ENCODE measurements at regions not wholly inside any gene's neighbourhood (a gene's known extent, or its start where the extent isn't known, plus 50 kb on each side); places are given as distances from the start of the nearest gene placed in this dataset.

- intact Hi-C loops (cut with DNase I; ENCODE audit: low total_unique reads) = no loop called here
- TF ChIP-seq CTCF (IDR thresholded peaks at IDR 0.05) (no peak), POLR2AphosphoS5 (IDR thresholded peaks at IDR 0.05) (no peak), POLR2A (IDR thresholded peaks at IDR 0.05) (no peak)
- H3K36me3 ChIP-seq = no peaks in the 10 kb centered on the region
- no peaks in the 10 kb centered on the region for H3K9me3 ChIP-seq
- no peak overlapping the region for H3K4me3 ChIP-seq
- no peaks in the 10 kb centered on the region for H3K27me3 ChIP-seq
- no peaks in the 10 kb centered on the region for H3K4me1 ChIP-seq
- no peak overlapping the region for H3K27ac ChIP-seq
- no peak for DNase-seq (ENCODE audit: low spot score in 2 of 2)
These were observed 501.5 kb upstream of the CELF4 start for GRCh38 chr18:38067086-38067485.

GRCh38 chr18:38052879-38053590 lies 487.4 kb upstream of the CELF4 start:
- DNase-seq (ENCODE audit: low spot score in 2 of 2) = no peak
- no peak overlapping the region for H3K27ac ChIP-seq
- TF ChIP-seq POLR2A (IDR thresholded peaks at IDR 0.05) (no peak), POLR2AphosphoS5 (IDR thresholded peaks at IDR 0.05) (no peak), CTCF (IDR thresholded peaks at IDR 0.05) (no peak)
- intact Hi-C loops (cut with DNase I; ENCODE audit: low total_unique reads) = no loop called here
- H3K4me1 ChIP-seq = no peaks in the 10 kb centered on the region
- no peaks in the 10 kb centered on the region for H3K36me3 ChIP-seq
- no peaks in the 10 kb centered on the region for H3K27me3 ChIP-seq
- no peaks in the 10 kb centered on the region for H3K9me3 ChIP-seq
- no peak overlapping the region for H3K4me3 ChIP-seq

GRCh38 chr18:38047820-38048219 lies 482.2 kb upstream of the CELF4 start:
- no peaks in the 10 kb centered on the region for H3K9me3 ChIP-seq
- H3K4me1 ChIP-seq = no peaks in the 10 kb centered on the region
- no peak overlapping the region for H3K27ac ChIP-seq
- no peak overlapping the region for H3K4me3 ChIP-seq
- H3K36me3 ChIP-seq = no peaks in the 10 kb centered on the region
- H3K27me3 ChIP-seq = no peaks in the 10 kb centered on the region
- intact Hi-C loops (cut with DNase I; ENCODE audit: low total_unique reads) = no loop called here
- DNase-seq (ENCODE audit: low spot score in 2 of 2) = no peak
- no peak for TF ChIP-seq POLR2AphosphoS5 (IDR thresholded peaks at IDR 0.05)
- TF ChIP-seq POLR2A (IDR thresholded peaks at IDR 0.05) = no peak
- TF ChIP-seq CTCF (IDR thresholded peaks at IDR 0.05) = no peak

GRCh38 chr18:38046651-38047050 lies 481.1 kb upstream of the CELF4 start:
- no peak for DNase-seq (ENCODE audit: low spot score in 2 of 2)
- Histone ChIP-seq H3K36me3 (no peaks in the 10 kb centered on the region), H3K27me3 (peaks cover 0 to 8% of the 10 kb centered on the region in 2 donors), H3K4me3 (no peak overlapping the region), H3K27ac (no peak overlapping the region), H3K4me1 (no peaks in the 10 kb centered on the region), H3K9me3 (no peaks in the 10 kb centered on the region)
- TF ChIP-seq CTCF (IDR thresholded peaks at IDR 0.05) (no peak), POLR2A (IDR thresholded peaks at IDR 0.05) (no peak), POLR2AphosphoS5 (IDR thresholded peaks at IDR 0.05) (no peak)
- intact Hi-C loops (cut with DNase I; ENCODE audit: low total_unique reads) = no loop called here

GRCh38 chr18:38045845-38046244 lies 480.2 kb upstream of the CELF4 start:
- no peak overlapping the region for H3K4me3 ChIP-seq
- H3K36me3 ChIP-seq = no peaks in the 10 kb centered on the region
- H3K27me3 ChIP-seq = peaks cover 0 to 9% of the 10 kb centered on the region in 2 donors
- H3K4me1 ChIP-seq = no peaks in the 10 kb centered on the region
- DNase-seq (ENCODE audit: low spot score in 2 of 2) = no peak
- H3K27ac ChIP-seq = no peak overlapping the region
- TF ChIP-seq POLR2AphosphoS5 (IDR thresholded peaks at IDR 0.05) (no peak), CTCF (IDR thresholded peaks at IDR 0.05) (no peak), POLR2A (IDR thresholded peaks at IDR 0.05) (no peak)
- no peaks in the 10 kb centered on the region for H3K9me3 ChIP-seq
- intact Hi-C loops (cut with DNase I; ENCODE audit: low total_unique reads) = no loop called here
